K562 (cell line): ENCODE measurements at regions not wholly inside any gene's neighbourhood (a gene's known extent, or its start where the extent isn't known, plus 50 kb on each side); places are given as distances from the start of the nearest gene placed in this dataset.

Source experiments
- ATAC-seq: fragments of 200-7000 bp; cut with Tn5 transposase; 3 replicates; pipeline ENCODE4 v1.9.1; 2020; ENCODE audit warnings: moderate library complexity
- BruUV-seq: library from RNA; stranded (reverse); fragments of 400-500 nt; replicated peaks from 2 replicates; lab custom pipeline; 2021; lab: Mats Ljungman, UMichigan
- CTCF ChIA-PET: fragments of 300-600 bp; formaldehyde crosslinking; extraction: SDS; loops from one replicate; lab custom pipeline; 2021; ENCODE audit warnings: low intra/inter-chr PET ratio; lab: Yijun Ruan, JAX
- POLR2A ChIA-PET: fragments of 300-600, 350-650 bp; sonication (Branson Sonifier 250); formaldehyde crosslinking; extraction: SDS; loops from one replicate; lab custom pipeline; 2021; ENCODE audit warnings: antibody characterized with exemption, inconsistent platforms; lab: Yijun Ruan, JAX
- DNase-seq, 4 experiments: peaks; one replicate each; pipeline versions ENCODE4 v3.0.0 to v3.0.0-alpha.2; 2011 to 2018; ENCODE audit warnings: low spot score in 3 of 4, mixed read lengths in 3 of 4; ENCODE audit errors: extremely low read depth in 1 of 4
- FAIRE-seq: peaks from 2 replicates; lab custom pipeline; 2011; peaks lifted over from hg19 to GRCh38; lab: Jason Lieb, UNC
- H2AFZ ChIP-seq: 2 replicates; pipeline ENCODE4 v1.6.0; 2011; ENCODE audit warnings: low read depth, low read length, control low read depth, inconsistent platforms
- H3K27ac ChIP-seq: fragments of 200-600 bp; 3 replicates; pipeline ENCODE4 v1.8.0; 2011; ENCODE audit warnings: low read depth, mild to moderate bottlenecking, control low read depth, inconsistent platforms, low read length, moderate library complexity, mixed read lengths; ENCODE audit errors: extremely low read depth
- H3K27me3 ChIP-seq, 2 experiments: fragments of 300-600 bp in 1 of 2; 2 replicates in 1 of 2; 3 replicates in 1 of 2; pipeline versions ENCODE4 v1.6.0 to v1.8.0; 2011; ENCODE audit warnings: inconsistent platforms in 2 of 2, low read length in 2 of 2, mild to moderate bottlenecking in 1 of 2, mixed read lengths in 1 of 2, moderate library complexity in 1 of 2; ENCODE audit not compliant: control insufficient read depth in 2 of 2, insufficient read depth in 2 of 2
- H3K36me3 ChIP-seq: fragments of 300-600 bp; 3 replicates; pipeline ENCODE4 v1.8.0; 2011; ENCODE audit warnings: mild to moderate bottlenecking, low read length, inconsistent platforms; ENCODE audit not compliant: control insufficient read depth, insufficient read depth
- H3K4me1 ChIP-seq, 2 experiments: fragments of 200-600 bp in 1 of 2; replicated peaks in 1 of 2; 2 replicates in 1 of 2; 3 replicates in 1 of 2; pipeline versions ENCODE4 v1.5.1 to v1.8.0; 2011; ENCODE audit warnings: inconsistent platforms in 2 of 2, low read length in 2 of 2, mild to moderate bottlenecking in 1 of 2, mixed read lengths in 1 of 2, moderate library complexity in 1 of 2; ENCODE audit not compliant: control insufficient read depth in 2 of 2, insufficient read depth in 2 of 2
- H3K4me2 ChIP-seq: 2 replicates; pipeline ENCODE4 v1.6.1; 2011; ENCODE audit warnings: low read length, control low read depth, inconsistent platforms, mixed read lengths; ENCODE audit not compliant: insufficient read depth
- H3K4me3 ChIP-seq: fragments of 200-600 bp; sonication (generic), shearing (Covaris generic); 2 replicates; pipeline ENCODE4 v1.5.1; 2016; ENCODE audit warnings: control low read depth, inconsistent platforms
- H3K79me2 ChIP-seq: fragments of 200-600 bp; 3 replicates; pipeline ENCODE4 v1.8.0; 2011; ENCODE audit warnings: low read length, inconsistent platforms; ENCODE audit not compliant: control insufficient read depth, insufficient read depth
- H3K9ac ChIP-seq, 2 experiments: 2 replicates each; pipeline versions ENCODE4 v1.6.0 to v1.6.1; 2011; ENCODE audit warnings: low read depth in 2 of 2, low read length in 2 of 2, control low read depth in 1 of 2, inconsistent platforms in 1 of 2, mild to moderate bottlenecking in 1 of 2, mixed read lengths in 1 of 2; ENCODE audit not compliant: insufficient read depth in 1 of 2
- H3K9me1 ChIP-seq: one replicate; pipeline ENCODE4 v1.6.0; 2011; ENCODE audit warnings: inconsistent platforms, mild to moderate bottlenecking, low read length, moderate library complexity; ENCODE audit not compliant: control insufficient read depth, insufficient read depth
- H3K9me3 ChIP-seq: replicated peaks from 2 replicates; pipeline ENCODE4 v1.5.1; 2011; ENCODE audit warnings: low read depth, low read length, inconsistent platforms; ENCODE audit not compliant: control insufficient read depth, insufficient read depth
- H4K20me1 ChIP-seq: replicated peaks from 2 replicates; pipeline ENCODE4 v1.6.1; 2011; ENCODE audit warnings: low read length, inconsistent platforms, mixed read lengths; ENCODE audit not compliant: control insufficient read depth, insufficient read depth
- ATF3 ChIP-seq, 2 experiments: fragments of 450-650 bp in 1 of 2; sonication (generic) in 1 of 2; formaldehyde crosslinking in 1 of 2; IDR thresholded peaks in 1 of 2; conservative IDR thresholded peaks in 1 of 2; 2 replicates each; pipeline versions ENCODE4 v1.6.1 to v1.8.1; 2016 to 2023; ENCODE audit warnings: mild to moderate bottlenecking in 2 of 2, moderate library complexity in 2 of 2, inconsistent platforms in 1 of 2, missing genetic modification reagents in 1 of 2
- CXXC5 ChIP-seq: fragments of 250-450 bp; sonication (Bioruptor Pico); IDR thresholded peaks from 2 replicates; pipeline ENCODE4 v1.8.0; 2022; ENCODE audit warnings: inconsistent platforms, mild to moderate bottlenecking, moderate library complexity
- FOXJ3 ChIP-seq: sonication (generic); formaldehyde crosslinking; IDR thresholded peaks from 2 replicates; pipeline ENCODE4 v1.4.0; 2020; ENCODE audit warnings: mild to moderate bottlenecking, missing genetic modification reagents
- JUNB ChIP-seq: fragments of 450-650 bp; formaldehyde crosslinking; conservative IDR thresholded peaks from 2 replicates; pipeline ENCODE4 v1.4.0; 2020; ENCODE audit warnings: mild to moderate bottlenecking
- PHF20 ChIP-seq: fragments of 450-650 bp; IDR thresholded peaks from 2 replicates; pipeline ENCODE4 v1.6.1; 2018; ENCODE audit not compliant: partially characterized antibody
- POU5F1 ChIP-seq: fragments of 150-350 bp; IDR thresholded peaks from 2 replicates; pipeline ENCODE4 v1.6.1; 2014; ENCODE audit warnings: borderline replicate concordance, low read length, low read depth, mild to moderate bottlenecking; ENCODE audit not compliant: partially characterized antibody
- SRSF7 ChIP-seq: fragments of 200-400 bp; formaldehyde crosslinking; optimal IDR thresholded peaks from 2 replicates; pipeline ENCODE3; 2017; ENCODE audit warnings: mild to moderate bottlenecking, low read depth, low read length
- ZNF143 ChIP-seq: sonication (generic); formaldehyde crosslinking; IDR thresholded peaks from 2 replicates; pipeline ENCODE4 v1.9.0; 2022; ENCODE audit warnings: mild to moderate bottlenecking, missing genetic modification reagents
- ZNF174 ChIP-seq: fragments of 250-450 bp; sonication (Bioruptor Pico); IDR thresholded peaks from 2 replicates; pipeline ENCODE4 v1.4.0; 2020; ENCODE audit warnings: mild to moderate bottlenecking
- WGBS: fragments of 100-300 bp; shearing (Covaris generic); methylation state at CpG from one replicate; pipeline ENCODE4 v1.1.6; 2016; ENCODE audit warnings: low coverage, mixed read lengths; ENCODE audit not compliant: insufficient coverage; ENCODE audit errors: missing lambda C conversion rate; 5-methylcytosine and 5-hydroxymethylcytosine counted together
- in situ Hi-C: fragments of 300-500 bp; cut with MboI; formaldehyde crosslinking; loops from 4 replicates; pipeline ENCODE4 v1.15.0; 2018; ENCODE audit warnings: inconsistent platforms, mixed read lengths
- intact Hi-C: fragments of 100-400 bp; cut with micrococcal nuclease; formaldehyde crosslinking; loops from 2 replicates; pipeline ENCODE4 v1.14.2; 2022

GRCh38 chrX:6448003-6448402 is 86.9 kb downstream of the VCX3A start:
- BruUV-seq, result no TSS peak
- WGBS, result 13% methylated on average over 1 of the region's 1 CpG
- Histone ChIP-seq H3K9me1 (no peaks in the 10 kb centered on the region), H3K79me2 (no peaks in the 10 kb centered on the region), H4K20me1 (no peaks in the 10 kb centered on the region), H3K36me3 (no peaks in the 10 kb centered on the region), H3K4me2 (no peak overlapping the region), H3K27ac (no peak overlapping the region), H3K4me3 (no peak overlapping the region), H3K9ac (no peak overlapping the region), H3K27me3 (no peaks in the 10 kb centered on the region), H3K9me3 (no peaks in the 10 kb centered on the region), H2AFZ (no peak overlapping the region)
- intact Hi-C loops (no loop called here), in situ Hi-C loops (no loop called here)
- CTCF ChIA-PET, result no interaction called here
- POLR2A ChIA-PET, result no interaction called here
- FAIRE-seq, result no peak
- no peak for ATAC-seq
- no peak for DNase-seq
- TF ChIP-seq ZNF143 (no peak), SRSF7 (no peak)
- TF ChIP-seq, all 486 proteins: peak for 0
- H3K4me1 ChIP-seq, result no peaks in the 10 kb centered on the region

GRCh38 chrX:6446582-6446981 is 88.3 kb downstream of the VCX3A start:
- Histone ChIP-seq H3K4me3 (no peak overlapping the region), H3K9ac (no peak overlapping the region), H3K27me3 (no peaks in the 10 kb centered on the region), H3K4me2 (no peak overlapping the region), H3K79me2 (no peaks in the 10 kb centered on the region), H3K27ac (no peak overlapping the region), H2AFZ (no peak overlapping the region), H4K20me1 (no peaks in the 10 kb centered on the region), H3K9me1 (no peaks in the 10 kb centered on the region), H3K9me3 (no peaks in the 10 kb centered on the region), H3K4me1 (no peaks in the 10 kb centered on the region), H3K36me3 (no peaks in the 10 kb centered on the region)
- POLR2A ChIA-PET, result no interaction called here
- DNase-seq (no peak), ATAC-seq (no peak), FAIRE-seq (no peak)
- TF ChIP-seq JUNB (CRISPR knock-in tag) (no peak), FOXJ3 (CRISPR knock-in tag) (no peak), CXXC5 (CRISPR knock-in tag) (no peak), ATF3 (IDR thresholded peaks at IDR 0.05) (no peak), ATF3 (CRISPR knock-in tag; conservative IDR thresholded peaks at IDR 0.05) (no peak), POU5F1 (no peak), ZNF174 (CRISPR knock-in tag) (no peak), PHF20 (no peak)
- 0% methylated on average over 4 of the region's 4 CpGs for WGBS
- CTCF ChIA-PET, result no interaction called here
- in situ Hi-C loops (no loop called here), intact Hi-C loops (no loop called here)
- no TSS peak for BruUV-seq
